Mesenchymal stem cell (in vitro differentiated cells and primary cell): ENCODE measurements at regions not wholly inside any gene's neighbourhood (a gene's known extent, or its start where the extent isn't known, plus 50 kb on each side); places are given as distances from the start of the nearest gene placed in this dataset.

ENCODE experiments used
- DNase-seq: peaks from one replicate; pipeline ENCODE4 v3.0.0-alpha.2; 2013
- H2AFZ ChIP-seq: one replicate; pipeline ENCODE4 v1.6.1; 2013; ENCODE audit warnings: low read depth, mild to moderate bottlenecking, control low read depth, inconsistent platforms, low read length, moderate library complexity
- H2AK5ac ChIP-seq: 2 replicates; pipeline ENCODE4 v1.6.1; 2013; ENCODE audit warnings: low read length, moderate library complexity, mild to moderate bottlenecking, inconsistent platforms; ENCODE audit not compliant: severe bottlenecking
- H2BK120ac ChIP-seq: one replicate; pipeline ENCODE4 v1.6.1; 2013; ENCODE audit warnings: low read depth, mild to moderate bottlenecking, inconsistent platforms, low read length, moderate library complexity
- H2BK12ac ChIP-seq, 2 experiments: one replicate each; pipeline ENCODE4 v1.6.1; 2013; ENCODE audit warnings: inconsistent platforms in 2 of 2, low read length in 2 of 2, mild to moderate bottlenecking in 2 of 2, moderate library complexity in 2 of 2, control low read depth in 1 of 2
- H2BK15ac ChIP-seq: one replicate; pipeline ENCODE4 v1.6.1; 2013; ENCODE audit warnings: mild to moderate bottlenecking, low read depth, inconsistent platforms; ENCODE audit not compliant: poor library complexity, severe bottlenecking
- H2BK5ac ChIP-seq: 2 replicates; pipeline ENCODE4 v1.6.1; 2013; ENCODE audit warnings: low read depth, mild to moderate bottlenecking, low read length, control low read depth, inconsistent platforms; ENCODE audit not compliant: poor library complexity, severe bottlenecking
- H3K14ac ChIP-seq, 2 experiments: one replicate each; pipeline ENCODE4 v1.6.1; 2013; ENCODE audit warnings: inconsistent platforms in 2 of 2, low read length in 2 of 2, control low read depth in 1 of 2, mild to moderate bottlenecking in 1 of 2, moderate library complexity in 1 of 2
- H3K18ac ChIP-seq, 2 experiments: one replicate each; pipeline ENCODE4 v1.6.1; 2013; ENCODE audit warnings: inconsistent platforms in 2 of 2, low read length in 2 of 2, control low read depth in 1 of 2, low read depth in 1 of 2, mild to moderate bottlenecking in 1 of 2
- H3K23ac ChIP-seq, 2 experiments: one replicate each; pipeline ENCODE4 v1.6.1; 2013; ENCODE audit warnings: inconsistent platforms in 2 of 2, low read length in 2 of 2, mild to moderate bottlenecking in 2 of 2, moderate library complexity in 2 of 2, control low read depth in 1 of 2
- H3K27ac ChIP-seq: 2 replicates; pipeline ENCODE4 v1.5.1; 2013; ENCODE audit warnings: mild to moderate bottlenecking, moderate library complexity, low read length, control low read depth, inconsistent platforms; ENCODE audit not compliant: poor library complexity, severe bottlenecking
- H3K27me3 ChIP-seq, 2 experiments: 2 replicates each; pipeline versions ENCODE4 v1.6.1 to v1.7.0; 2013; ENCODE audit warnings: low read length in 2 of 2, mild to moderate bottlenecking in 2 of 2, moderate library complexity in 2 of 2, control low read depth in 1 of 2, inconsistent platforms in 1 of 2; ENCODE audit not compliant: control insufficient read depth in 1 of 2, insufficient read depth in 1 of 2
- H3K36me3 ChIP-seq, 2 experiments: 2 replicates each; pipeline versions ENCODE4 v1.6.1 to v1.7.0; 2013; ENCODE audit warnings: low read length in 2 of 2, control low read depth in 1 of 2, inconsistent platforms in 1 of 2, low read depth in 1 of 2, mild to moderate bottlenecking in 1 of 2; ENCODE audit not compliant: insufficient read depth in 2 of 2, control insufficient read depth in 1 of 2
- H3K4ac ChIP-seq, 2 experiments: one replicate each; pipeline ENCODE4 v1.6.1; 2013; ENCODE audit warnings: inconsistent platforms in 2 of 2, low read length in 2 of 2, mild to moderate bottlenecking in 2 of 2, moderate library complexity in 2 of 2, control low read depth in 1 of 2, low read depth in 1 of 2
- H3K4me1 ChIP-seq: 2 replicates; pipeline ENCODE4 v1.6.1; 2013; ENCODE audit warnings: low read depth, low read length, control low read depth; ENCODE audit not compliant: control insufficient read depth, insufficient read depth
- H3K4me2 ChIP-seq: 2 replicates; pipeline ENCODE4 v1.6.1; 2013; ENCODE audit warnings: low read length, mild to moderate bottlenecking, inconsistent platforms; ENCODE audit not compliant: poor library complexity, severe bottlenecking
- H3K4me3 ChIP-seq, 2 experiments: 2 replicates each; pipeline versions ENCODE4 v1.5.1 to v1.7.0; 2013; ENCODE audit warnings: low read length in 2 of 2, mild to moderate bottlenecking in 2 of 2, control low read depth in 1 of 2, low read depth in 1 of 2; ENCODE audit not compliant: insufficient read depth in 1 of 2
- H3K79me1 ChIP-seq: replicated peaks from 2 replicates; pipeline ENCODE4 v1.6.1; 2013; ENCODE audit warnings: mild to moderate bottlenecking, control low read depth, low read length, inconsistent platforms; ENCODE audit not compliant: poor library complexity, severe bottlenecking
- H3K9ac ChIP-seq: 2 replicates; pipeline ENCODE4 v1.7.0; 2013; ENCODE audit warnings: mild to moderate bottlenecking, low read length, moderate library complexity
- H3K9me3 ChIP-seq: 2 replicates; pipeline ENCODE4 v1.7.0; 2013; ENCODE audit warnings: mild to moderate bottlenecking, low read length; ENCODE audit not compliant: control insufficient read depth
- H4K8ac ChIP-seq: one replicate; pipeline ENCODE4 v1.6.1; 2013; ENCODE audit warnings: inconsistent platforms, mild to moderate bottlenecking, low read length, moderate library complexity
- H4K91ac ChIP-seq: one replicate; pipeline ENCODE4 v1.6.1; 2013; ENCODE audit warnings: mild to moderate bottlenecking, low read length, inconsistent platforms
- WGBS: methylation state at CpG from one replicate; pipeline ENCODE4 v1.1.7; 2013; ENCODE audit warnings: mixed read lengths; 5-methylcytosine and 5-hydroxymethylcytosine counted together

- no peak for DNase-seq
- WGBS, result 93% methylated on average over 2 of the region's 2 CpGs
- no peaks in the 10 kb centered on the region for H3K36me3 ChIP-seq
These were observed 102.4 kb upstream of the ARMC2 start for GRCh38 chr6:108745664-108746336.

GRCh38 chr6:108746366-108746765, 101.9 kb upstream of the ARMC2 start:
- Histone ChIP-seq H3K27ac (no peak overlapping the region), H2BK120ac (no peak overlapping the region), H3K4me3 (no peak overlapping the region), H3K36me3 (no peaks in the 10 kb centered on the region), H3K4ac (no peak overlapping the region), H2BK15ac (no peak overlapping the region), H3K9me3 (no peaks in the 10 kb centered on the region), H2BK5ac (no peak overlapping the region), H2BK12ac (no peak overlapping the region), H3K4me2 (no peak overlapping the region), H3K18ac (no peak overlapping the region), H4K91ac (no peak overlapping the region), H4K8ac (no peak overlapping the region), H3K79me1 (no peaks in the 10 kb centered on the region), H2AK5ac (no peak overlapping the region), H2AFZ (no peak overlapping the region), H3K4me1 (no peaks in the 10 kb centered on the region), H3K27me3 (no peaks in the 10 kb centered on the region), H3K23ac (no peak overlapping the region), H3K9ac (no peak overlapping the region), H3K14ac (no peak overlapping the region)
- WGBS, result 96% methylated on average over 5 of the region's 5 CpGs
- no peak for DNase-seq

More at GRCh38 chr6:108745664-108746336, 102.4 kb upstream of the ARMC2 start:
- no peak overlapping the region for H4K8ac ChIP-seq
- no peak overlapping the region for H2BK120ac ChIP-seq
- no peak overlapping the region for H2BK12ac ChIP-seq
- no peak overlapping the region for H2BK15ac ChIP-seq
- H3K18ac ChIP-seq, result no peak overlapping the region
- no peaks in the 10 kb centered on the region for H3K4me1 ChIP-seq
- no peak overlapping the region for H4K91ac ChIP-seq
- H3K4me3 ChIP-seq, result no peak overlapping the region
- no peak overlapping the region for H3K9ac ChIP-seq
- H3K27ac ChIP-seq, result no peak overlapping the region
- no peak overlapping the region for H3K4ac ChIP-seq
- H3K4me2 ChIP-seq, result no peak overlapping the region
- H3K14ac ChIP-seq, result no peak overlapping the region
- H3K23ac ChIP-seq, result no peak overlapping the region
- no peak overlapping the region for H2BK5ac ChIP-seq
- H3K9me3 ChIP-seq, result no peaks in the 10 kb centered on the region
- H2AFZ ChIP-seq, result no peak overlapping the region
- H3K79me1 ChIP-seq, result no peaks in the 10 kb centered on the region
- no peaks in the 10 kb centered on the region for H3K27me3 ChIP-seq
- H2AK5ac ChIP-seq, result no peak overlapping the region

GRCh38 chr6:108746836-108747575, 101.2 kb upstream of the ARMC2 start:
- Histone ChIP-seq H3K4me2 (no peak overlapping the region), H2BK120ac (no peak overlapping the region), H3K27me3 (no peaks in the 10 kb centered on the region), H3K79me1 (no peaks in the 10 kb centered on the region), H3K4me1 (no peaks in the 10 kb centered on the region), H2BK12ac (no peak overlapping the region), H2AFZ (no peak overlapping the region), H2BK15ac (no peak overlapping the region), H2BK5ac (no peak overlapping the region), H3K9ac (no peak overlapping the region), H3K18ac (no peak overlapping the region), H3K4ac (no peak overlapping the region), H3K36me3 (no peaks in the 10 kb centered on the region), H4K8ac (no peak overlapping the region), H3K14ac (no peak overlapping the region), H3K27ac (no peak overlapping the region), H3K4me3 (no peak overlapping the region), H3K23ac (no peak overlapping the region), H3K9me3 (no peaks in the 10 kb centered on the region), H2AK5ac (no peak overlapping the region), H4K91ac (no peak overlapping the region)
- DNase-seq, result no peak
- 66% methylated on average over 9 of the region's 9 CpGs for WGBS

- Histone ChIP-seq H4K8ac (no peak overlapping the region), H3K27ac (no peak overlapping the region), H3K36me3 (no peaks in the 10 kb centered on the region), H3K18ac (no peak overlapping the region), H4K91ac (no peak overlapping the region), H3K14ac (no peak overlapping the region), H2BK120ac (no peak overlapping the region), H3K27me3 (no peaks in the 10 kb centered on the region), H3K79me1 (no peaks in the 10 kb centered on the region), H2AFZ (no peak overlapping the region), H3K4me1 (no peaks in the 10 kb centered on the region), H2AK5ac (no peak overlapping the region), H3K9ac (peak overlapping the region; percentile 9), H2BK5ac (no peak overlapping the region), H3K23ac (no peak overlapping the region), H3K4ac (no peak overlapping the region), H2BK12ac (no peak overlapping the region), H2BK15ac (no peak overlapping the region), H3K9me3 (no peaks in the 10 kb centered on the region), H3K4me3 (no peak overlapping the region), H3K4me2 (no peak overlapping the region)
- WGBS, result no CpG with 5 or more reads among the region's 1 CpG
- peak; percentile 71 for DNase-seq
These were observed 100.2 kb upstream of the ARMC2 start for GRCh38 chr6:108748055-108748454.
